Activated CD8-positive, alpha-beta T cell treated with anti-CD3 and anti-CD28 coated beads for 36 hours (primary cell): ENCODE measurements at regions not wholly inside any gene's neighbourhood (a gene's known extent, or its start where the extent isn't known, plus 50 kb on each side); places are given as distances from the start of the nearest gene placed in this dataset.

Experiments
- ATAC-seq: fragments of 200-7000 bp; cut with Tn5 transposase; one replicate; pipeline ENCODE4 v1.10.0; 2021; ENCODE audit warnings: mild to moderate bottlenecking, moderate library complexity
- CTCF ChIA-PET: fragments of 350-600 bp; sonication (Branson Sonifier 250); formaldehyde crosslinking; loops from one replicate; lab custom pipeline; 2021; ENCODE audit warnings: antibody characterized with exemption; lab: Charles Lee
- POLR2A ChIA-PET: fragments of 350-600 bp; sonication (Branson Sonifier 250); formaldehyde crosslinking; loops from one replicate; lab custom pipeline; 2021; ENCODE audit warnings: antibody characterized with exemption; lab: Charles Lee
- DNase-seq: peaks from one replicate; pipeline ENCODE4 v3.0.0-alpha.2; 2020
- H3K27ac Mint-ChIP-seq: one replicate; pipeline ENCODE4 v1.8.0; 2021; ENCODE audit warnings: mild to moderate bottlenecking, mixed read lengths
- H3K27me3 Mint-ChIP-seq: one replicate; pipeline ENCODE4 v1.8.0; 2021; ENCODE audit warnings: mixed read lengths
- H3K36me3 Mint-ChIP-seq: one replicate; pipeline ENCODE4 v1.8.0; 2021; ENCODE audit warnings: low read depth, mixed read lengths
- H3K4me1 Mint-ChIP-seq: one replicate; pipeline ENCODE4 v1.8.0; 2021; ENCODE audit warnings: low read depth, mixed read lengths
- H3K4me3 Mint-ChIP-seq: one replicate; pipeline ENCODE4 v1.8.0; 2021; ENCODE audit warnings: mild to moderate bottlenecking, moderate library complexity, mixed read lengths
- H3K9me3 Mint-ChIP-seq: one replicate; pipeline ENCODE4 v1.8.0; 2021; ENCODE audit warnings: mixed read lengths
- CTCF ChIP-seq: fragments of 200-600 bp; IDR thresholded peaks from one replicate; pipeline ENCODE4 v1.8.0; 2022; ENCODE audit warnings: antibody characterized with exemption, mild to moderate bottlenecking
- intact Hi-C: fragments of 100-400 bp; cut with micrococcal nuclease; formaldehyde crosslinking; loops from one replicate; pipeline ENCODE4 v1.10.0; 2022

- no peak for ATAC-seq
- no peak for DNase-seq
- intact Hi-C loops: no loop called here
- no peak overlapping the region for H3K27ac Mint-ChIP-seq
- H3K4me1 Mint-ChIP-seq: no peaks in the 10 kb centered on the region
- no peaks in the 10 kb centered on the region for H3K36me3 Mint-ChIP-seq
- H3K4me3 Mint-ChIP-seq: no peak overlapping the region
- H3K9me3 Mint-ChIP-seq: peaks cover 7% of the 10 kb centered on the region
- CTCF ChIA-PET: no interaction called here
- no peak for TF ChIP-seq CTCF
- no peaks in the 10 kb centered on the region for H3K27me3 Mint-ChIP-seq
- POLR2A ChIA-PET: no interaction called here
Measured at GRCh38 chr13:64992314-64992713, 2237.8 kb downstream of the PCDH9 start.

GRCh38 chr13:64985075-64985474 is 2245.1 kb downstream of the PCDH9 start:
- ATAC-seq (no peak), DNase-seq (no peak)
- intact Hi-C loops: no loop called here
- H3K9me3 Mint-ChIP-seq: peaks cover 24% of the 10 kb centered on the region
- H3K27ac Mint-ChIP-seq: no peak overlapping the region
- ChIA-PET POLR2A (no interaction called here), CTCF (no interaction called here)
- no peaks in the 10 kb centered on the region for H3K4me1 Mint-ChIP-seq
- H3K4me3 Mint-ChIP-seq: no peak overlapping the region
- H3K27me3 Mint-ChIP-seq: no peaks in the 10 kb centered on the region
- H3K36me3 Mint-ChIP-seq: no peaks in the 10 kb centered on the region
- TF ChIP-seq CTCF: no peak

- no peak for TF ChIP-seq CTCF
- Mint-ChIP-seq H3K9me3 (peaks cover 16% of the 10 kb centered on the region), H3K27ac (no peak overlapping the region), H3K4me3 (no peak overlapping the region), H3K27me3 (no peaks in the 10 kb centered on the region), H3K4me1 (no peaks in the 10 kb centered on the region), H3K36me3 (no peaks in the 10 kb centered on the region)
- intact Hi-C loops: no loop called here
- no peak for ATAC-seq
- no peak for DNase-seq
- POLR2A ChIA-PET: no interaction called here
- CTCF ChIA-PET: no interaction called here
Measured at GRCh38 chr13:64962404-64962803, 2267.7 kb downstream of the PCDH9 start.

DNA sequence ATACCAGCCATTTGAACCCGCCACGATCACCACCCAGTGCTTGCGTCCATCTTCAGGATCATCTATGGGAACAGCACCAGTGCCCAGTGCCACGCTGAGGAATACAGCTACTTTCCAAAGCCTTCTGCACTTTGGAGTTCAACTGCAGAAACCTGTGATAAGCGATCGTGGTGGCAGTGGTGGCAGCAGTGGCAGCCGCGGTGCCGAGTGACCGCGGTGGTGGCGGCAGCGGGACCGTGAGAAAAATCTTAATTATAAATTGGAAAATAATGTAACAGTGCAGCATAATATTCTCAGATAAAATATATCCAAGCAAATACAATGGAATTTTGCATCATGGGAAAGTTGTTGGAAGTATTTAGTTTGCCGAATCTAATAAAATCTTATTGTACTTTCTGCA is 2270.9 kb downstream of the PCDH9 start:
- Mint-ChIP-seq H3K27me3 (no peaks in the 10 kb centered on the region), H3K27ac (no peak overlapping the region), H3K9me3 (peaks cover 8% of the 10 kb centered on the region), H3K4me1 (no peaks in the 10 kb centered on the region), H3K36me3 (no peaks in the 10 kb centered on the region), H3K4me3 (no peak overlapping the region)
- DNase-seq (no peak), ATAC-seq (no peak)
- TF ChIP-seq CTCF: no peak
- intact Hi-C loops: no loop called here
- ChIA-PET POLR2A (no interaction called here), CTCF (no interaction called here)

DNA sequence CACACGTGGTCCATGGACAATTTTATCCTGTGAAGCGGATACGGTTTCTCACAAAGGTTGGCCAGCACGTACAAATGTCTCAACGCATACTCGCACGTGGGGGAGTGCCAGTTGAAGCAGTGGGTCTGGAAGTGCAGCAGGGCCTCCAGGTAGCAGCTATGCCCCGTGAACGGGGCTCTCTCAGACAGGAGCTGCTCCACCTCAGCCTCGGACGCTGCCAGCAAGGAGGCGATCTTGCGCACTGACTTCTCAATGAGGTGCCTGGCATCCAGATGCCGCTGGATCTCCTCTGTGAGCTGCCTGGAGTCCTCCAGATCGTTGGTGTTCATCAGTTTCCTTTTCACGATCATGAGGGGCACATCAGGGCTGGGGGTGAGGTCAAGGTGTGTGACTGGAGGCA is 2272.0 kb downstream of the PCDH9 start:
- no peaks in the 10 kb centered on the region for H3K4me1 Mint-ChIP-seq
- no peak overlapping the region for H3K27ac Mint-ChIP-seq
- TF ChIP-seq CTCF: no peak
- ATAC-seq (no peak), DNase-seq (no peak)
- H3K27me3 Mint-ChIP-seq: no peaks in the 10 kb centered on the region
- H3K4me3 Mint-ChIP-seq: no peak overlapping the region
- H3K9me3 Mint-ChIP-seq: peaks cover 6% of the 10 kb centered on the region
- CTCF ChIA-PET: no interaction called here
- POLR2A ChIA-PET: no interaction called here
- intact Hi-C loops: no loop called here
- no peaks in the 10 kb centered on the region for H3K36me3 Mint-ChIP-seq
